ENCODE measurements at regions not wholly inside any gene's neighbourhood (a gene's known extent, or its start where the extent isn't known, plus 50 kb on each side); places are given as distances from the start of the nearest gene placed in this dataset.

- no peak for DNase-seq (ENCODE audit: low read depth in 2 of 2, low spot score in 1 of 2)
Observed at GRCh38 chr4:155564880-155565279, 101.8 kb upstream of the GUCY1A1 start.

GRCh38 chr4:155564086-155564485 is 102.6 kb upstream of the GUCY1A1 start:
- DNase-seq (ENCODE audit: low read depth in 2 of 2, low spot score in 1 of 2) = no peak

- DNase-seq (ENCODE audit: low read depth in 2 of 2, low spot score in 1 of 2) = no peak
Observed at GRCh38 chr4:155559915-155560314, 106.7 kb upstream of the GUCY1A1 start.

GRCh38 chr4:155552180-155552579 is 114.5 kb upstream of the GUCY1A1 start:
- DNase-seq (ENCODE audit: low read depth in 2 of 2, low spot score in 1 of 2) = no peak

DNA sequence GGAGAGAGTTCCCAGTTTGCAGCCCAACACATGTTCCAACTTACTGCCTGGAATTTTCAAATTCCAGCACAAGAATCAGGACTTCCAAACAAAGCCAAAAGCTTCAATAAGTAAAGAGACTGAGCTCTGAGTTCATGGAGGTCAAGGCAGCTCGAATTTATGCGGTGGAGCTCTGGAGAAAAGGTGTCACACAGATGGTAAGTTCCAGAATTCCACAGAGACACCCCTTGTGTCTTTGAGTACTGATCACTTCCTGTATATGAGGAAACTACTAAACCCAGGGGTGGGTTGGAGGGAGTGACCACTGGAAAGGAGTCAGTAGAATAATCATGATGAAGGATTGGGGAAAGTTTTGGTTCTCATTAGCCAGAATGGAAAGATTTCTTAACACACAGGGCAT is 118.5 kb upstream of the GUCY1A1 start:
- no peak for DNase-seq (ENCODE audit: low read depth in 2 of 2, low spot score in 1 of 2)

- no peak for DNase-seq (ENCODE audit: low read depth in 2 of 2, low spot score in 1 of 2)
Observed at GRCh38 chr4:155546451-155546850, 120.2 kb upstream of the GUCY1A1 start.

DNA sequence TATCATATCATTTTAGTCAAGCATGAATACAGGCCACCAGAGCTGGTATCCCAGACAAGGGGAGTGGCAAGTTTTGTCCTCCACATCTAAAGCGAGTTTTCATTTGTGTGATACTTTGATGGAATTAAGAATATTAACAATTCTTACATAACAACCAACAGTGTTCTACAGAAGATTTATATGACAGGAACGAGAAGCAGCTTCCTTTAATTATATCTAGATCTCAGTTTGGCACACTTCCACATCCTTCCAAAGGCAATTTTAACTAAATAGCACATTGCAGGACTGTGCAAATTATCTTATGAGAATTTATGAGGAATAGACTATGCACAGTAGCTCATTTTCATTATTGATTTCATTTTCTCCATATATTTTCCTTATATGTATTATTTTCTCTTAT is 121.2 kb upstream of the GUCY1A1 start:
- DNase-seq (ENCODE audit: low read depth in 2 of 2, low spot score in 1 of 2) = no peak

DNA sequence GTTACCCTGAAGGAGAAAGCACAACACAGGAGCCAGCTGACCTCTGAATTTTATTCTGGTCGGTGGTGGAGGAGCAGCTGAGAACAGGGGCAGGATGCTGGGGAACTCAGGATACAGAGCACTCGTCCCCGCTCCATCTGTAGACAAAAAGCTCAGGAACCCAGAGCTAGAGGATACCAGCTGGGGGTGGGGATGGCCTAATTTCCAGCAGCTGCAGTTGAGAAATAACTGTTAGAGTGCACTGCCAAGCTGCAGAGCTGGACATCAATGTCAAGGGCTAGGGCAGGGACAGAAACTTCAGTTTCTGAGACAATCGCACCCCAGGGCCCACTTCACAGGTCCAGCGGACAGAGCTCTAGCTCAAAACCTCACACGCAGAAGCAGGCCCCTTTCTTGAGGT is 122.1 kb upstream of the GUCY1A1 start:
- DNase-seq (ENCODE audit: low read depth in 2 of 2, low spot score in 1 of 2) = no peak

- DNase-seq (ENCODE audit: low read depth in 2 of 2, low spot score in 1 of 2) = no peak
Observed at GRCh38 chr4:155543126-155543765, 123.4 kb upstream of the GUCY1A1 start.

GRCh38 chr4:155542415-155542814 is 124.2 kb upstream of the GUCY1A1 start:
- DNase-seq (ENCODE audit: low read depth in 2 of 2, low spot score in 1 of 2) = no peak

GRCh38 chr4:155541716-155542115 is 124.9 kb upstream of the GUCY1A1 start:
- DNase-seq (ENCODE audit: low read depth in 2 of 2, low spot score in 1 of 2) = no peak

DNA sequence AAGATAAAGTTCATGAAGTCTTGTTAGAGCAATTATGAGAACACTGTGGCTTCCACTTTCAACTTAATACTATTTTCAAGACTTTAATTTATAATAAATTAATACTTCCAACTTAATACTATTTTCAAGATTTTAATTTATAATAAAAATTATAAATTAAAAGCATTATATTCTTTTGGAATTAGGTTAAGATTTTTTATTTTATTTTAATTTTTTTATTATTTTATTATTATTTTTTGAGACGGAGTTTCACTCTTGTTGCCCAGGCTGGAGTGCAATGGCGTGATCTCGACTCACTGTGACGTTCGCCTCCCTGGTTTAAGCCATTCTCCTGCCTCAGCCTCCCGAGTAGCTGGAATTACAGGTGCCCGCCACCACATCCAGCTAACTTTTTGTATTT is 126.0 kb upstream of the GUCY1A1 start:
- no peak for DNase-seq (ENCODE audit: low read depth in 2 of 2, low spot score in 1 of 2)

GRCh38 chr4:155539746-155540145 is 126.9 kb upstream of the GUCY1A1 start:
- DNase-seq (ENCODE audit: low read depth in 2 of 2, low spot score in 1 of 2) = no peak

DNA sequence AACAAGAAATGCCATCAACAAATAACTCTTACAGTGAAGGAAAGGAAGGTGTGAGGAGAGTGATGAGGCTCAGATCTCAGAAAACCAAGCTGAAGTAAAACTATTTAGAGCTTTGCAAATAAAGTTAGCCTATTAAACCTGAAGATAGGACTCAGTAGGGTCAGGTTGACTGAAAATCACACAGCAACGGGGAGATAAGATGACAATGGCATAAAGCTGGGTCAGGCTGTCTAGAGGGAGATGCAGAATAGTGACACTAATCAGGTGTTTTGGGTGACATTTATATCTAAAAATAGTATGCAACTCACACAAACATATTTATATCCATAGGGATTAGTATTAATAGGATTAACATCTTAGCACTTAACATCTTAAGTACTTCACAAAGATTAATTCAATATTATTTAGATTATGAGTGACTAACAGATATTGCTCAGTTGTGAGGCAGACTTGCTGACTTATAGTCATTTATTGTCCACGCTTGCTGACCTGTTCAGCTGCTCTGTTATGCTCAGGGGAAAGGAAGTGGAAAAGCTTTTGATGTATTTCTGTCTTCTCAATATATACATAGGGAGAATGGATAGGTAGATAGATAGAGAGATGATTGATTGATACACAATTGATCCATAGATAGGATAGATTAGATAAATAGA is 130.7 kb upstream of the GUCY1A1 start:
- DNase-seq (ENCODE audit: low read depth in 2 of 2, low spot score in 1 of 2) = no peak

DNA sequence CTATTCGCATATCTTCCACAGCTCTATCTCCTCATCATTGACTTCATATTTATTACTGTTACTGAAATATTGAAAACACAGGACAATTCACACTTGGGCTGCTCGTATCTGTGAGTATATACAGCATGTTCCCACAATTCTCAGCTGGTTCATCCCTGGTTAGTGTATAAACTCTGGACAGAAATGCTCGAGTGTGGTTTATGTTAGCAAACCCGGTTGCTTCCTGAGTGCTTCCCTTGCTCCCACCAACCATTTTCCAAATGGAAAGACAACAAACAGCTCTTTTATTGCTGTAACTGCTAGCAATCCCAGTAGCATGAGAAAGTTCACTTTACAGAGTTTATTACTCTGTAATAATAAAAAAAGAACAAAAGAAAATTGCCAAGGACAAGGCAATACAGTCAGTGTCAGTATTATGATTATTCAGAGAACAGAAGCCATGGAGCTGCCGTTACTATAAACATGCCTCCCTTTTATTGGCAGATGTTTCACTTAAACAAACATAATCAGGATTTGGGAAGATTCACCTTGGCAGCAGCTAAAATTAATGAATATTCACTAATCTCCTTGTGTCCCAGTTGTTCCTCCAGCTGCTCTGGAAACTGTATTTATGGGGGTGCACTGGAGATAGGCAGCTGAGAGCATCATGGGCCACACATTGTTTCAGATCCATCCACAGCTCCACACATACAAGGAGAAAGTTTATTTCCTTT is 134.1 kb upstream of the GUCY1A1 start:
- no peak for DNase-seq (ENCODE audit: low read depth in 2 of 2, low spot score in 1 of 2)

DNA sequence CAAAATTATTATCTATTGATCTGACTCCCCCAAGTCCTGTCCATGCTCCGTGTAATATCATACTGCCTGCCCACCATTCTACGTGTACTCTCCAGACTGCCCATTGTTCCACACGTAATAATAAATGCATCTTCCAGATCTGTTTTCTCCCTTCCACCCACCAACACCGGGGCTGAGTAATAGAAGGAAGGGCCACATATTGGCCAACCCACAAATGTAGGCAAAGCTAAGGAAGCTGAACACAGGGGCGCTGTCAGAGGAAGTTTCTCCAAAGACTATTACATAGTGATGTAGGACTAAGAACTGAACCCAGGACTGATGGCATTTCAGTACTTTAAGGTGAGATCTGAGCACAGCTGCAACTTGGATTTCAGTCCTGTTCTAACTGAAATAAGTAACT is 135.8 kb upstream of the GUCY1A1 start:
- no peak for DNase-seq (ENCODE audit: low read depth in 2 of 2, low spot score in 1 of 2)

- no peak for DNase-seq (ENCODE audit: low read depth in 2 of 2, low spot score in 1 of 2)
Observed at GRCh38 chr4:155530290-155530689, 136.4 kb upstream of the GUCY1A1 start.

DNA sequence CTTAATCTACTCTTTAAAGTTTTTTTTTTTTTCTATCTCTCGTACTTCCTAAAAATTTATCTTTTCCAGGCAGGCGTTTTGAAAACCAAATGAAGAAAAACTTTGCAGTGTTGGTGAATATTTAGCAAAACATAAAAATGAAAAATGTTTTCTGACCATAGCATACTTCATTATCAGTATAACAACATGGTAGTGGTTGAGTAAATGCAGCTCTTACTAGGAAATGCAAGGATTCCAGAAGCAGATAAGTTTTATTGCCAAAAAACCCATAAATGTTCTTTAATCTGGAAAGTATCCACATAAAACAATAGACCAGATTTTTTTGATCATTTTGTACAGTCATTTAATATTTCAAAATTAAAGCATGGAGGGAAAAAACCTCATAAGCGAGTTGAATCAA is 136.9 kb upstream of the GUCY1A1 start:
- DNase-seq (ENCODE audit: low read depth in 2 of 2, low spot score in 1 of 2) = no peak

DNA sequence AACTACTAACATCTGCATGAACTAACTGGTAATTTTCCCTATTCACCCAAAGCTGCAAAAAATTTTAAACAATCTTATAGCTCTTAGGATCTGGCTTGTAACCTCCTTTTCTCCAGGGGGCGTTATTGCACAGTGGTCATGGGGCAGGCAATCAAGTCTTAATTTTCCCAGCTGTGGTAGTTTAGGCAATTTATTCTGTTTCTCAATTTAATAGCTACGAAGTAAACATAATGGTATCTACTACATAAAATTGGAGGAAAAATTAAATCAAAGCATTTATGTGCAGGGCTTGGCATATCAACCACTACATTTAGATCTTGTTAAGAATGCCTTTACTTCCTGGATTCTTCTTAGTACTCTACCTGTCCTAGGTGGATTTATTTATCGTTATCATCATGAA is 137.4 kb upstream of the GUCY1A1 start:
- DNase-seq (ENCODE audit: low read depth in 2 of 2, low spot score in 1 of 2) = no peak

DNA sequence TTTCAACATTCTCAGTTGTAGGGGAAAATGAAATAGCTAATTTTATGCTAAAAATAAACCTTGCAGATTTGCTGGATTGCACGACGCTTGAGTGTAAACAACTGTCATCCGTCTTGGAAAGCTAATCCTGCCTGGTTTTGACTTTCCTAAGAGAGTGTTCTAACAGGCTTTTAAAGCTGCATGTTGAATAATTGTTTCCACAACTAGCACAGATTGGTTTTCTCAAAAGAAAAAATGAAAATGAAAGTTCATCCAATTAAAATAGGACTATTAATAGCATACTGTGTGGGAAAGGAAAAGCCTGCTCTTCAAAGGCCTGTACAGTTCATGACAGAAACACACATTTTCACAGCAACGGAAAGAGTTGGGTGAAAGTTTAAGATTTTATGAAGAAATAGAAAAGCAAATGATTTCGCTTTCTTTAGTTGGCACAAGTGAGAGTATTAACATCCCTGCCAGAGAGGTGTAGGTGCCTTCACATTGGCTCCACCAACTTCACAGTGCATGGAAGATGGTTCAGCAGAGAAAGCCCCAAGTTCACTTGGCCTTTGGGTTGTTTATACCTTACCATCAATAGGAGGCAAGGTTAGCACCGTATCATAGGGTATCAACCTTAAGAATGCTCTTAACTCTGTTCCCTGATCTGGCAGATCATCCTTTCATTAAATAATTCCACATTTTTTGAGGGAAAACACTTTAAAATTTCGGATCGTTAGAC is 140.0 kb upstream of the GUCY1A1 start:
- DNase-seq (ENCODE audit: low read depth in 2 of 2, low spot score in 1 of 2) = no peak

DNA sequence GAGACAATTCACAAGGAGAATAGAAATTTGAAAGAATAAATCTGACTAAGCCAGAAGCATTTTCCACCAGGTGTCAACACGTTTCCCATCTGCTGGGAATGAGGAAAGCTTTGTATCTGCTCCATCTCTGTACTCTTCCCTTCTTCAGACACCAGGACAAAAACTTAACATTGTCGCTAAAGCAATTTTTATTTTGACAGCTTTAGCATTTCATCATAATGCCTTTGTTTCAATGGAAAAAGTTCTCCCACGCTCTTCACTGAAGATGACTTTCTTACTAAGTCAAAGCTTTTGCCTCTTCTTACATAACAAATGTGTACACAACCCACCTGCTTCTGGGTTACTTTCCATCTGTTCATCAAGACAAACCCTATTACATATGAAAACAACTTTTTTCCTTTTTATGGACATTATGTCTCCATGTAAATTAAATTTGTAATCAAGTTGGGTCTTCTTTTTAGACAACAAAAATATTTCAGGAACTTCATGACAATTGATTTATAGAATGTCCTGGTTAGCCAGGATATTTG is 141.7 kb upstream of the GUCY1A1 start:
- DNase-seq (ENCODE audit: low read depth in 2 of 2, low spot score in 1 of 2) = no peak

- DNase-seq (ENCODE audit: low read depth in 2 of 2, low spot score in 1 of 2) = no peak
Observed at GRCh38 chr4:155523358-155523757, 143.3 kb upstream of the GUCY1A1 start.
